ENCODE measurements at regions not wholly inside any gene's neighbourhood (a gene's known extent, or its start where the extent isn't known, plus 50 kb on each side); places are given as distances from the start of the nearest gene placed in this dataset.
"Not testable (repeated sequence)": the region's sequence is repeated elsewhere in the genome, so short reads cannot be mapped to it uniquely, and the experiment has no call there.

- no peak overlapping the region for H3K9ac ChIP-seq (ENCODE audit: insufficient read depth, low read length)
- no peak for TF ChIP-seq EZH2 (IDR thresholded peaks at IDR 0.05; ENCODE audit: low read length, missing control alignments)
- no peak for TF ChIP-seq CTCF (conservative IDR thresholded peaks at IDR 0.05 in 1 of 2, IDR thresholded peaks at IDR 0.05 in 1 of 2; ENCODE audit: low read depth in 1 of 2, low read length in 2 of 2)
- no peaks in the 10 kb centered on the region for H4K20me1 ChIP-seq (ENCODE audit: control insufficient read depth, extremely low read depth, insufficient read depth, low read length)
Observed at GRCh38 chr12:112711507-112711906, 80.0 kb upstream of the RPH3A start.

GRCh38 chr12:112712751-112713150, 78.8 kb upstream of the RPH3A start:
- not testable (repeated sequence) for DNase-seq (ENCODE audit: low read depth in 2 of 2); H3K27ac ChIP-seq (ENCODE audit: insufficient read depth, low read length); H3K4me2 ChIP-seq (ENCODE audit: extremely low read depth, insufficient read depth, low read length); H3K79me2 ChIP-seq (ENCODE audit: control insufficient read depth, insufficient read depth, low read length); H3K9me3 ChIP-seq (ENCODE audit: control insufficient read depth, insufficient read depth, low read depth, low read length); H4K20me1 ChIP-seq (ENCODE audit: control insufficient read depth, extremely low read depth, insufficient read depth, low read length); H3K9ac ChIP-seq (ENCODE audit: insufficient read depth, low read length); H3K36me3 ChIP-seq (ENCODE audit: control insufficient read depth, insufficient read depth, low read length); H2AFZ ChIP-seq (ENCODE audit: low read length); H3K4me1 ChIP-seq (ENCODE audit: control insufficient read depth, extremely low read depth, insufficient read depth, low read length); H3K27me3 ChIP-seq (ENCODE audit: control insufficient read depth, insufficient read depth, low read length); H3K4me3 ChIP-seq (replicated peaks in 1 of 4; ENCODE audit: control extremely low read depth in 1 of 4, insufficient read depth in 1 of 4, low read depth in 3 of 4, low read length in 4 of 4)

More at GRCh38 chr12:112711507-112711906, 80.0 kb upstream of the RPH3A start:
- Histone ChIP-seq H3K36me3 (ENCODE audit: control insufficient read depth, insufficient read depth, low read length) (no peaks in the 10 kb centered on the region), H3K27me3 (ENCODE audit: control insufficient read depth, insufficient read depth, low read length) (no peaks in the 10 kb centered on the region), H3K4me2 (ENCODE audit: extremely low read depth, insufficient read depth, low read length) (no peak overlapping the region), H2AFZ (ENCODE audit: low read length) (no peak overlapping the region), H3K4me1 (ENCODE audit: control insufficient read depth, extremely low read depth, insufficient read depth, low read length) (no peaks in the 10 kb centered on the region), H3K79me2 (ENCODE audit: control insufficient read depth, insufficient read depth, low read length) (no peaks in the 10 kb centered on the region), H3K9me3 (ENCODE audit: control insufficient read depth, insufficient read depth, low read depth, low read length) (no peaks in the 10 kb centered on the region), H3K4me3 (replicated peaks in 1 of 4; ENCODE audit: control extremely low read depth in 1 of 4, insufficient read depth in 1 of 4, low read depth in 3 of 4, low read length in 4 of 4) (no peak overlapping the region), H3K27ac (ENCODE audit: insufficient read depth, low read length) (no peak overlapping the region)
- DNase-seq (ENCODE audit: low read depth in 2 of 2) = no peak

- H3K4me3 ChIP-seq (replicated peaks in 1 of 4; ENCODE audit: control extremely low read depth in 1 of 4, insufficient read depth in 1 of 4, low read depth in 3 of 4, low read length in 4 of 4) = no peak overlapping the region
- no peak for TF ChIP-seq CTCF (conservative IDR thresholded peaks at IDR 0.05 in 1 of 2, IDR thresholded peaks at IDR 0.05 in 1 of 2; ENCODE audit: low read depth in 1 of 2, low read length in 2 of 2)
- no peak for TF ChIP-seq EZH2 (IDR thresholded peaks at IDR 0.05; ENCODE audit: low read length, missing control alignments)
- no peak for DNase-seq (ENCODE audit: low read depth in 2 of 2)
Observed at GRCh38 chr12:112713471-112713870, 78.1 kb upstream of the RPH3A start.

More at GRCh38 chr12:112713471-112713870, 78.1 kb upstream of the RPH3A start:
- no peak overlapping the region for H3K27ac ChIP-seq (ENCODE audit: insufficient read depth, low read length)
- no peaks in the 10 kb centered on the region for H4K20me1 ChIP-seq (ENCODE audit: control insufficient read depth, extremely low read depth, insufficient read depth, low read length)
- no peak overlapping the region for H2AFZ ChIP-seq (ENCODE audit: low read length)
- no peak overlapping the region for H3K4me2 ChIP-seq (ENCODE audit: extremely low read depth, insufficient read depth, low read length)
- no peaks in the 10 kb centered on the region for H3K9me3 ChIP-seq (ENCODE audit: control insufficient read depth, insufficient read depth, low read depth, low read length)
- no peaks in the 10 kb centered on the region for H3K27me3 ChIP-seq (ENCODE audit: control insufficient read depth, insufficient read depth, low read length)
- H3K4me1 ChIP-seq (ENCODE audit: control insufficient read depth, extremely low read depth, insufficient read depth, low read length) = no peaks in the 10 kb centered on the region
- no peaks in the 10 kb centered on the region for H3K36me3 ChIP-seq (ENCODE audit: control insufficient read depth, insufficient read depth, low read length)
- no peaks in the 10 kb centered on the region for H3K79me2 ChIP-seq (ENCODE audit: control insufficient read depth, insufficient read depth, low read length)
- H3K9ac ChIP-seq (ENCODE audit: insufficient read depth, low read length) = no peak overlapping the region
